ENCODE measurements at regions not wholly inside any gene's neighbourhood (a gene's known extent, or its start where the extent isn't known, plus 50 kb on each side); places are given as distances from the start of the nearest gene placed in this dataset.
A peak's percentile ranks its signal among the peaks of the same experiment; 100 is the strongest.

GRCh38 chr14:49463146-49463545 is 123.0 kb downstream of the RPS29 start:
- no peak for DNase-seq

- peak; percentile 61 for DNase-seq
These were observed 124.4 kb downstream of the RPS29 start for GRCh38 chr14:49461529-49462401.

DNA sequence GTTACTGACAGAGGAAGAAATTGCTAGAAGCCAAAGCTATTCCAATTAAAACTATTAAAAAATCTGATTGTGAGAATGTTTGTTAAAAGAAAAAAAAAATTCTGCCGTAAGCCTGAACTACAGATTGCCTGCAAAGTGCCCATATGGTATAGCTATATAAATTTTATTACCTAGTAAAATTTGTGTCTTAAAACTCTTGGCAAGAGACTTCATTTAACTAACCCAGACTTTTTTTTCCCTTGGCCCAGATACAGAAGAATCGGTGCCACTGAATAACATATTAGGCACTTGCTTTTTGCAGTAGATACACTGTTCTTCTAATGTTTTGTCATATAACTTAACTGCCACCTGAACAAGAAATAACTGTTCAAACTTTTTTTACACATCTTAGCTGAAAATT is 125.5 kb downstream of the RPS29 start:
- no peak for DNase-seq

DNA sequence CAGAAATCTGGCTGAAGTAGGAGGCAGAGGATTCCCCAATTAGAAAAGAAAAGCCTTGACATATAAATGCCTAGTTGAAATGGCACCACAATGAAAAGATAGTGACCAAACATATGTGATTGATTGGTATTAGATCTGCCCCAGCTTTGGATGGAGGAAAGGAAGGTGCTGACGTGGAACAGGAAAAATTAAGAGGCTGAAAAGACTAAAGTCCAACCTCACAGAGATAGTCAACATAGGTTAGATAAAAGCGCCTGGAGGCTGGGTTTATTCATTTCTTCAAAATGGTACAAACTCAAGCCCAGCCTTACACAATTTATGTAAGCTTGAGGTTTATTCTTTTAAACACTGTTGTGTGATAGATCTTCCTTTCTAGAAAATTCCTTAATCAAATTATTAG is 129.6 kb downstream of the RPS29 start:
- DNase-seq = no peak

GRCh38 chr14:49451938-49452337 is 134.2 kb downstream of the RPS29 start:
- DNase-seq = no peak

DNA sequence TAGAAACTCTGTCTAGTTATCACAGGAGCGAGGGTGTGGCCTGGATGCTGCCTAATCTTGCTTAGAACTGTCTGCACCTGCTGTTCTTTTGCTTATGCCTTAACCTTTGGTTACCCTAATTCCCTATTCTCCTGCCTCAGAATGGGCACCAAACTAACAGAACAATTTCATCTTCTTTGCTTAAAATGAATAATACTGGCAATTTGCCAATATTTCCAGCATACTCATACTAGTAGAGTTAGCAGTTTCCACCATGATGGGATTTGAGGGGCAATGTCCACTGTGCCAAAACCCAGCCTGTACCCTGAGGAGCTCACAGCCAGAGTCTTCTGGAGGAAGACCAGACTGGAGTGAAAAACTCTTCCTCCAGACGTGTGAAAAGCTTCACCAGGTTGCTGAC is 136.4 kb downstream of the RPS29 start:
- no peak for DNase-seq

GRCh38 chr14:49447540-49448107 is 138.6 kb downstream of the RPS29 start:
- no peak for DNase-seq

GRCh38 chr14:49446801-49447200 is 139.4 kb downstream of the RPS29 start:
- DNase-seq = no peak

DNA sequence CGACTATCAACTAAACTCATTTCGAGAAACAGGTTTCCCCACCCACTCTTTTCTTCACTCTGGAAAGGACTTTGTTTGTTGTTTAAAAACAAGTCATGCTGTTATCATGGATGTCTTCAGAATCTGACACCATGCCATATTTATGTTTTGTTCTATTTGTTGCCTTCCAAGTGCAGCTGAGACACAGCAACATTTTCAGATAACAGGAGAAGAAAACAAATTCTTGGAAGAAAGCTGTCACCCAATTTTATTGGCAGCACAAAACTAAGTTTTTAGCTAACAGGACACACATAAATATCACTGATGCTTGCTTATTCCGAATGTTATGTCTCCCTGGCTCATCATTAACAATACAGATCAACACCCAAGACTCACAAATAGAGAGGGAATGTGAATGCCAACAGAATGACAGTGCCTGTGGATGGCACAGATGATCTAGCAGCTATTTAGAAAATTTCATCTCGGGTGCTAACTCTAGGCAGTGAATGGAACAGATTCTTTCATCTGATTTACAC is 147.9 kb downstream of the RPS29 start:
- DNase-seq = no peak

DNA sequence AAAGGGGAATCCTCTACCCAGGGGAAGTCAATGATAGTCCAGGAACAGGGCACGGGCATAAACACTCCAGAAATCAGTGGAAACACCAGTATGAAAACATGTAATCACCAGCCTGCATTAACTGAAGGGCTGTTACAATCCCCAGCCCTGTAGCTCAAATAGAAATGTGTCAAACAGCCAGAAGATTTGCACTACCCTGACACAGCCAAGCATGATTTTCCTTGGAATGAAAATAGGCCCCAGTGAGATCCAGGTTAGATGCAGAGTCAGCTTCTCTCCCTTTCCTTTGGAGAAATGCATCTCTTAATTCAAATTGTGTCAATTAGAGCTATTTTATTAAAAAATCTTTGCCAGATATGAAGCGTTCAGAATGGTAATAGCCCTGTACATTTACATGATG is 158.1 kb downstream of the RPS29 start:
- no peak for DNase-seq

DNA sequence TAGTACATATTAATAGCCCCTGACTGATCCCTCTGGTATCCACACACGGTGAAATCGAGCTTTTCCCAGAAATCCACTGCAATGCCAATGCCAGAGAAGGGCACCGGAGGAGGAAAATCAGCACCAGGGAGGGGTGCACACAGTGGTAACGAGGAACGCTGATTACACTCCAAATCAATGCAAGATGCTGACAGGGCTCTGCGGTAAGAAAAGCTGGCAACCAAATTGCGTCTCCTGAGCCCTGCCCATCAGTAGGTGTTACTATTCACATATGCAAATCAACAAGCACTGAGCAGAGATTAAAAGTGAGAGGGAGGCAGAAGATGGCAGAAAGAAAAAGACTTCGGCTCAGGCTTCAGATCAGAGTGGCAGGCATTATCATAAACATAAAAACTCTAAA is 159.1 kb downstream of the RPS29 start:
- DNase-seq = no peak

- no peak for DNase-seq
These were observed 160.3 kb downstream of the RPS29 start for GRCh38 chr14:49425921-49426320.

DNA sequence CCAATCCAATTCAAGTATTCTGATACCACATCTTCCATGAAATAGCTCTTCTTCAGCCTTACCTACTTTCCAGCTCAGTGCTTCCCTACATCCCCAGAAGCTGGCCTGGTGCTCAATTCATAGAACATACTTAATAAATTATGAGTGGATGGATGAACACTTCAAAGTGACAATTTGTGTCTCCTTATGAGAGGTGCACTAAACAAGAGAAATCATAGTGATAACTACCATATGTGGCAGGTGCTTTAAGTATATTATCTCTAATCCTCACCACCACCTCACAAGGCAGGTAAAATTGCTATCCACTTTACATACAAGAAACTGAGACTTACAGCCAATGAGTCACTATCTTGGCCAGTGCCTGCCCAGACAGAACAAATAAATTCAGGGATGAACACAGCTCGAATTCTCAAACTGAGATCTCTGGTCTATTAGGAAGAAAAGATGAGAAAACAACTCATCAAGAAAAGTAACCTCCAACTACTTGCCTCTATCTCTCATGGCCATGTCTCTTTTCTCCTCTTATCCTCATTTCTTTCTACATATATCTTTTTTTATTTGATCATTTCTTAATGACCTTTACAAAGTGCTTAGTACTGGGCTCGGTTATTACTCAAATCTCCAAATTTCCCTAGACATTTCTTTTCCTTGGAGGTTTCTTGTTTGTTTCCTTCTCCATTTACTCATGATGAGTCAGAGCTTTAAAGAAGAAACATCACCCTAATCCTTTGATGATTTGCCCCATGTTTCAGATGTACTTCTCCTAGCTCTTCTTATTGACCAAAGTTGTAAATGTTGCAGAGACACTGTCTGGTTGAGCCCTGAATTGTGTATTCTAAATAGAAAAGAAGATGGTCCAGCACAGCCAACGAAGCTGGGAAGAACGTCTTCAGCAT is 161.5 kb downstream of the RPS29 start:
- DNase-seq = no peak

DNA sequence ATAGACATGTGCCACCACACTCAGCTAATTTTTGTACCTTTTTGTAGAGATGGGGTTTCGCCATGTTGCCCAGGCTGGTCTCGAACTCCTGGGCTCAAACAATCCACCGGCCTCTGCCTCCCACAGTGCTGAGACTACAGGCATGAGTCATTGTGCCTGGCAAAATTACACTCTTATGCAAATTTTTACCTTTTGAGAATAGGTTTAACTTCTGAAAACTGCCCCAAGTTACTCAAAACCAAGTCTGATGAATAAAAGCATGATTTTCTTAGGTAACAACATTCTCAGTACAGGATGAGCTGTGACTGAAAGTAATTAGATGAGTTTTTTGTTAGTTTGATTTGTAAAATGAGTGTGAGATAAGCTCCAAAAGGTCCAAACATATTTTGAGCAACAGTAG is 166.0 kb downstream of the RPS29 start:
- no peak for DNase-seq

DNA sequence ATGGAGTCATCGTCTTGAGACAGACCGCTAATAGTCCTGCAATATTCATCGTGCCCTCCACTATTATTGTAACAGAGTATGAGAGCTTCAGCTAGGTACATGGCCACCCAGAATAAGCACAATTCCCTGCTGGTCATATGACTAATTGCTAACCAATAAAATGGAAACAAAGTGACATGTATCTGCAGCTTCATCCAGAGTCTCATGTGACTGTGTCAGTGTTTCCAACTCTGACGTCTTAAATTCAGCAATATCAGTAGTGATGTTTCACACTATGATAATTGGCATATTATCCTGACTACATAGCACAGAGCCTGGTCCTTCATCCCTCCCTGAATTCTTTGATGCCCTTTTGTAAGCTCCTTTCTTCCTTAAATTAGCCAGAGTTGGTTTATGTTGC is 167.4 kb downstream of the RPS29 start:
- DNase-seq = no peak

- DNase-seq = no peak
These were observed 168.4 kb downstream of the RPS29 start for GRCh38 chr14:49417790-49418189.

DNA sequence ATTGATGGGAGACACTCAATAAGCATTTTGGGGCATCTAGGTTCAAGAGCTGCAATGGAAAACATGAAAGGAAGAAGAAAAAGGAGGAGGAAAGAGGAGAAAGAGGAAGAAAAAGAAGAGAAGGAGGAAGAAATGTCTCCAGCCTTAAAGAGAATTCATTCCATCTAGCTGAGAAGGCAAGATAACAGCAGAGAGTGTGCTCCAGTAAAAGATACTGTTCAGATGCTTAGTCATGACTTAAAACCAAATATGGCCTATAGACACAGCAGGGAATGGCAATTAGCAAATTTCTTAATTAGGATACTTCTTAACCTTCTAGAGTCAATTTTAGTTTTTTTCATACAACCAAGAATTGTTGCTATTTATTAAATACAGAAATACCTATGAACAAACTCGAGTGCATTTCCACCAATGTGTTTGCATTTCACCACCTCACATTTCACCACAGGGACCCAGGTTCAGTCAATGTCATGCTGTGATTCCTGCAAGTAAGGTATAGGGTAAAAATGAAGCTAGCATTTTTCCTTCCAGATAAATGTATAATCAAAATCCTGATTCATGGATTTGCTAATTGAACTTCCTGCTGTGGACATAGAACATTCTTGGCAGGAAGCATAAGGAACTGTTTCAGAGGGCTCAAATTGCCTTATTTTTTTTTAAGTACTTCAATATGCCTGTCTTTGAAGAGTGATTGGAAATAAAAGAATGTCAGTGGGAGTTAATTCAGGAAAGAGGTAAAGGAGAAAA is 177.8 kb downstream of the RPS29 start:
- DNase-seq = no peak

DNA sequence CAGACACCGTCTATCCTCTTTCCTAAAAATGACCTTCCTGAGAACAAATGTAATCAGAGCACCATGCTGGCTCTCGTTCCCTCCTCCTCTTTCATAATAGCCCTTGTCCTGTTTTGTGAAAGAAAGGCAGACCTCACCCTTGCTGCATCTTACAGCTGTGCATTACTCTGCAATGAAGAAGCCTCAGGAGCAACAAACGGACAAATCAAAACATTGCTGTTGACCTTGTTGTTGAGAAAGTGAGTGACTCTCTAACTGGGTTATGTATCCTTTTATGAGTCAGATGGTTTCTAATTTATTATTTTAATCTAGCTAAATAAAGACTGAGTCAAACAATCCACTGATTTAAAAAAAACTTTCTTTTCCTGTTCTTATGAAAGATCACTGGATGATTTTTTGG is 180.9 kb downstream of the RPS29 start:
- no peak for DNase-seq

DNA sequence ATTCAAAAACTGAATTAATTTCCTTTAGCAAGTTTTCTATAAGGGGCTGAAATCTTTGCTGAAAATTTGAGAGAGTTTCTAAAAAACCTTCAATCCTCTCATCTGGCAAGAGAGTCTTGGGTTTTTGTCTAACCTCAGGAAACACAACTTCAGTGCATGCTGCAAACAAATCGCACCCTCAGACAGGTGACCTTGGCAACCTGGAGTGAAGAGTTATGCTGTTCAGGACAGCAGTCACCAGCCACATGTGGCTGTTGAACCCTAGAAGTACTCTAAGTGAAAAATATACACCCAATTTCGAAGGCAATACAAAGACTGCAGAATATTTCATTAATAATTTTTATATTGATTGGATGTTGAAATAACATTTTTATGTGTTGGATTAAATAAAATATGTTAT is 184.8 kb downstream of the RPS29 start:
- no peak for DNase-seq

GRCh38 chr14:49396801-49397200 is 189.4 kb downstream of the RPS29 start:
- DNase-seq = no peak

- DNase-seq = no peak
These were observed 204.4 kb downstream of the RPS29 start for GRCh38 chr14:49381778-49382177.

GRCh38 chr14:49367696-49368095 is 218.5 kb downstream of the RPS29 start:
- DNase-seq = no peak

DNA sequence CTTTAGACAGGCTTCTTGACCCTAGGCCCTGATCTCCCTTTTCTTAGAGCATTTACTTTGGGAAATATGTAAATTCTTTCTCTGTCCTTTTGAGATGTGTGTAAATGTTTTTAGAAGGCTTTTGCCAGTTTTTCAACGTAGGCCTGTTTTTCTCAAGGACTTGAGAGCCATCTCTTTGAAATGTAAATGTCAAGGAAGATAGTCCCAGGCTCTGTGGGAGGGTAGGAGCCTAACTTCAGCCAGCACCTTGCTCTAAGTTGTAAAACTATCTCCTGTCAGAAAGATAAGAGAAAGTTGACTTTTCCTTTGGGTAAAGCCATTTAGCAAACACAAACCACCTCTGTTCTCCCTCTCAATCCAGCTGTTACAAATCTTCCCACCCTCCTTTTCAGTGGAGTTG is 219.8 kb downstream of the RPS29 start:
- DNase-seq = no peak
